Motor neuron (in vitro differentiated cells): ENCODE measurements at regions not wholly inside any gene's neighbourhood (a gene's known extent, or its start where the extent isn't known, plus 50 kb on each side); places are given as distances from the start of the nearest gene placed in this dataset.

Experiments used
- ATAC-seq, 8 experiments: fragments of 200-7000 bp; cut with Tn5 transposase; replicated peaks in 6 of 8; 2 replicates each; pipeline ENCODE4 v1.8.0; 2021; ENCODE audit warnings: mild to moderate bottlenecking in 8 of 8, moderate library complexity in 8 of 8
- H3K27ac ChIP-seq, 2 donors: fragments of 250-450 bp; sonication (Bioruptor Pico); 2 replicates each; pipeline ENCODE4 v1.9.0; 2021; ENCODE audit warnings: antibody characterized with exemption in 2 of 2, mild to moderate bottlenecking in 2 of 2, moderate library complexity in 1 of 2
- H3K4me1 ChIP-seq, 2 donors: fragments of 250-450 bp; sonication (Bioruptor Pico); replicated peaks in 1 of 2; 2 replicates each; pipeline ENCODE4 v1.6.1; 2021; ENCODE audit warnings: antibody characterized with exemption in 2 of 2, mild to moderate bottlenecking in 2 of 2, moderate library complexity in 1 of 2
- H3K4me3 ChIP-seq, 5 donors: fragments of 250-450 bp; sonication (Bioruptor Pico); 2 replicates each; pipeline ENCODE4 v1.9.0; 2021; ENCODE audit warnings: antibody characterized with exemption in 5 of 5, mild to moderate bottlenecking in 5 of 5, moderate library complexity in 4 of 5
- WGBS, 10 experiments: fragments of 450-650 bp; shearing (Covaris generic); methylation state at CpG; one replicate each; pipeline ENCODE4 v1.0.0; 2022; 5-methylcytosine and 5-hydroxymethylcytosine counted together
- in situ Hi-C, 9 experiments: fragments of 400-800 bp; cut with MboI; loops; one replicate each; pipeline ENCODE4 v1.15.0; 2021; ENCODE audit warnings: low sequenced_read_pairs in 9 of 9, low pct_unique_long_range_greater_than_20kb in 2 of 9; ENCODE audit not compliant: unreplicated experiment in 9 of 9

DNA sequence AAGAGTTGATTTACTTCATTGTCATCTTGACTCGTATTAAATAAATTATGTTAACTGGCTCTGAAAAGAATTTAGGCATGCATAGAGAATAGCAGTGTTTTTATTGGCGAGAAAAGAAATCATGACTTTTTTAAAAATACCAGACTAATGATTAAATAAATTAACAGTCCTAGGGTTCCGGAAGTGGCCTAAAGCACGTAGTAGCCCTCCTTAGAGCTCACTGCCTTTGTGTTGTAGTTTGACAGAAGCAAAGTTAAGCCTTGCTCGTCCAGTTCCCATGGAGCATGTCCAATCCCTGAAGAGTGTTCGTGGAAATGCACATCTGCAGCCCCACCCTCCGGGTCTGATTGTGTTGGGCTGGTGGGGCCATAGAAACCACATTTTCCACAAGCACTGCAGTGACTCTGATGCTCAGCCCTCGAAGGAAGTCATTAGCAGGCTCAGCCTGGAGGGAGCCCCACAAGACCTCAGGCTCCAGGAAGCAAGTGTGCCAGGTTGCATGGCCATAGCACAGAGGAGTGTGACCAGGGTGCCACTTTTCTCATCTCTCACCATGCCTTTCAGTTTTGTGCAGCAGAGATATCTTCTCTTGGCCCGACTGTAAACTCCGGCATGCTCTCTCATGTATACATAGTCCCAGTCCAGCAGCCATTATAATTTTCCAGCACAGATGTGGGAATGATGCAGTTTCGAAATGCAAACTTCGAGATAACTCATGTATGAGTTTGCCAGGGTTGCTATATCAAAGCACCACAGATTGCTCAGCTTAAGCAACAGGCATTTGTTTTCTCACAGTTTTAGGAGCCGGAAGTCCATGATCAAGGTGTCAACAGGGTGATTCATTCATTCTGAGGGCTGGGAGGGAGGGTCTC is 188.6 kb upstream of the SH3BP4 start:
- ATAC-seq, result peak in 3 of 8 experiments; percentile 72 to 97 (median 96)
- H3K4me3 ChIP-seq, result no peak overlapping the region
- 0 to 98% (median 64%) methylated on average over 1 to 11 of the region's 13 CpGs; no CpG with 5 or more reads in 1 of the 10 experiments for WGBS, 10 experiments
- H3K27ac ChIP-seq, result no peak overlapping the region
- H3K4me1 ChIP-seq, result peaks cover 2 to 14% of the 10 kb centered on the region in 2 donors
- in situ Hi-C loops, result no loop called here

DNA sequence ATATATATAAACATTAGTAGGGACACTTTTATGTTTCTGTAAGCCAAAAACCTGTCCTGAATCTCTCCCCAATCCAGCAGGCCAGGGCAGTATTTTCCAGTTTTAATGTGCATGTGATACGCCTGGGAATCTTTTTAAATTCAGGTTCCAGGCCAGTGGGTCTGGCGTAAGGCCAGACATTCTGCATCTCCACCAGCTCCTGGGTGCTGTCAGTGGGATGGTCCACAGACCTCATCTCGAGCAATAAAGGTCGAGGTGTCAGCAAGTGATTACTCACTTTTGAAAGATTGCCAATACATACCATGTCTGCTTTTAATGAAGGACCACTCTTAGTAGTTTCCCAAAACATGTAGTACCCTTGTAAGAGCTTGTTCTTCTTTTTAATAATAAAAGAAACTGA is 189.9 kb upstream of the SH3BP4 start:
- no peak overlapping the region for H3K27ac ChIP-seq
- WGBS, 10 experiments, result 0 to 93% (median 21%) methylated on average over 2 to 4 of the region's 4 CpGs; no CpG with 5 or more reads in 3 of the 10 experiments
- H3K4me1 ChIP-seq, result peaks cover 2 to 14% of the 10 kb centered on the region in 2 donors
- in situ Hi-C loops, result no loop called here
- peak in 2 of 8 experiments; percentile 35 to 40 for ATAC-seq
- no peak overlapping the region for H3K4me3 ChIP-seq

GRCh38 chr2:234754126-234754525 is 197.7 kb upstream of the SH3BP4 start:
- in situ Hi-C loops, result no loop called here
- 53 to 100% (median 90%) methylated on average over 1 to 6 of the region's 8 CpGs; no CpG with 5 or more reads in 1 of the 10 experiments for WGBS, 10 experiments
- Histone ChIP-seq H3K4me3 (no peak overlapping the region), H3K27ac (no peak overlapping the region), H3K4me1 (peaks cover 2 to 7% of the 10 kb centered on the region in 2 donors)
- ATAC-seq, result no peak

- 17 to 100% (median 69%) methylated on average over 1 to 4 of the region's 4 CpGs; no CpG with 5 or more reads in 1 of the 10 experiments for WGBS, 10 experiments
- in situ Hi-C loops, result no loop called here
- no peak for ATAC-seq
- peaks cover 2 to 7% of the 10 kb centered on the region in 2 donors for H3K4me1 ChIP-seq
- H3K27ac ChIP-seq, result no peak overlapping the region
- no peak overlapping the region for H3K4me3 ChIP-seq
These were observed 198.1 kb upstream of the SH3BP4 start for GRCh38 chr2:234753701-234754100.

DNA sequence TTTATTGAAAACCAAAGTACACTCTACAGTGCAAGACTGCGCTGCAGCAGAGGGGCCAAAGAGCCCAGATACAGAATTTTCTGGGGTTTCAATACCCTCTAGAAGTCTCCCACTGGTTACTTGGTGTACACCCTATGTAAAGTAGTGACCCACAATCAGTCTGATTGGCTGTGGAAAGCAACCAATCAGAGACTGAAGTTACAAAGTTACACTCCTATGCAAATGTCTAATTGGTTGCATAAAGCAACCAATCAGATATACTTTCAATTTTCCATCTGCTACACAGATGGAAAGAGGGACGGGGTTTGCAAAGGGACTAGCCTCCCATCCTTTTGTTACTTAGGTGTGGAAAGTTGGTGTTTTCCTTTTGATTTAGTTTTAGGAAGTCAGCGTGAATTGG is 198.9 kb upstream of the SH3BP4 start:
- Histone ChIP-seq H3K4me1 (peaks cover 2 to 5% of the 10 kb centered on the region in 2 donors), H3K27ac (no peak overlapping the region), H3K4me3 (no peak overlapping the region)
- ATAC-seq, result peak in 3 of 8 experiments; percentile 44 to 50 (median 45)
- in situ Hi-C loops, result no loop called here
- 69 to 100% (median 87%) methylated on average over 1 to 3 of the region's 3 CpGs for WGBS, 10 experiments

DNA sequence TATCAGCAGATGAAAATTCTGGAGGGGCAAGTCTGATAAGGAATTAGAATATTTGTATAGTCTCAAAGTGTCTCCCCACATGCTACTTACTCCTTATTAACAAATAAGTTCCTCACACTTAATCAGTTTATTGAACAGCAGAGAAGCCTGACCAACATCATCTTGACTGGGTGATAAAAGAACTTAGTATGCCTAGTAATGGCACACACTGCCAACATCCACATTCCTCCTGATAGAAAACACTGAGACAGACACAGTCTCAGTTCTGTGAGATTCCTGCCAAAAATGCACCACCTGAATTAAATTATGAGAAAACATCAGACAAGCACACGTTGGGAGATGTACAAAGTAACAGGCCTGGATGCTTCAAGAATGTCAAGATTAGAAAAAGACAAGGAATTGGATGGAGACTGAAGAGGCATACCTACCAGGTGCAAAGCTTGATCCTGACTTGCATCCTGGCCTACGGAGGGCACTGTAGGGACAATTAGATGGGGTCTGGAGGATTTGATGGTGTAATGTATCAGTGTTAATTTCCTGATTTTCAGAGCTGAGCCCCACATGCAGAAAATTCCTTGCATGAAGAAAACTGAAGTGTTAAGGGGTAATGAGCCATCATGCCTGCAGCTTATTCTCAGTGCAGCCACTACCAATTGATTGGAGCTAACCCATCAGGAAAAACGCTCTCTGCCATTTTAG is 200.4 kb upstream of the SH3BP4 start:
- no peak overlapping the region for H3K4me3 ChIP-seq
- peaks cover 2 to 5% of the 10 kb centered on the region in 2 donors for H3K4me1 ChIP-seq
- in situ Hi-C loops, result no loop called here
- WGBS, 10 experiments, result 8 to 100% (median 64%) methylated on average over 1 to 3 of the region's 3 CpGs
- ATAC-seq, result peak in 5 of 8 experiments; percentile 27 to 52 (median 47)
- H3K27ac ChIP-seq, result no peak overlapping the region

- ATAC-seq, result no peak
- Histone ChIP-seq H3K27ac (no peak overlapping the region), H3K4me3 (no peak overlapping the region), H3K4me1 (peaks cover 2 to 5% of the 10 kb centered on the region in 2 donors)
- 80 to 100% (median 86%) methylated on average over 2 to 3 of the region's 3 CpGs; no CpG with 5 or more reads in 7 of the 10 experiments for WGBS, 10 experiments
- in situ Hi-C loops, result no loop called here
These were observed 203.8 kb upstream of the SH3BP4 start for GRCh38 chr2:234747833-234748559.

- Histone ChIP-seq H3K27ac (no peak overlapping the region), H3K4me3 (no peak overlapping the region), H3K4me1 (peaks cover 2 to 5% of the 10 kb centered on the region in 2 donors)
- in situ Hi-C loops, result no loop called here
- no peak for ATAC-seq
These were observed 204.8 kb upstream of the SH3BP4 start for GRCh38 chr2:234747032-234747431.

DNA sequence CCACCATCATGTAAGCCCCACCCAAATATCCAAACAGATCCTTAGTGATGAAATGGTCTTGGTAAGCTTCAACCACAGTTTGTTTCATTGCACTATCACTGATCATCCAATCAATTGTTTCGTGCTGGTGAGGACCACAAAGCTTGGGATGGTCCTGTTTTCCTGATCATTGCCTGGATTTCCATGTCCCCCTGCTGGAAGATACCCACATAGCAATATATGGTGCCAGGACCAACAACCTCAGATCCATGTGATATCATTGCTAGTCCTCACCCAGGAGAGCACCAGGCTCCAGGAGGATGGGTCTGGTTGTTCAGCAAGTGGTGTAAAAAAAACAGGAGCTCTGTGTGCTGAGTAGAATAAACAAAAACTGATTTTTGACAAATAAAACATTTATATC is 206.5 kb upstream of the SH3BP4 start:
- H3K4me1 ChIP-seq, result no peaks in the 10 kb centered on the region
- H3K4me3 ChIP-seq, result no peak overlapping the region
- 100% methylated on average over 1 of the region's 1 CpG; no CpG with 5 or more reads in 9 of the 10 experiments for WGBS, 10 experiments
- in situ Hi-C loops, result no loop called here
- ATAC-seq, result no peak
- H3K27ac ChIP-seq, result no peak overlapping the region

GRCh38 chr2:234741976-234742375 is 209.8 kb upstream of the SH3BP4 start:
- Histone ChIP-seq H3K27ac (no peak overlapping the region), H3K4me1 (no peaks in the 10 kb centered on the region), H3K4me3 (no peak overlapping the region)
- no peak for ATAC-seq
- in situ Hi-C loops, result no loop called here

GRCh38 chr2:234739061-234739460 is 212.8 kb upstream of the SH3BP4 start:
- no peaks in the 10 kb centered on the region for H3K4me1 ChIP-seq
- in situ Hi-C loops, result no loop called here
- H3K4me3 ChIP-seq, result no peak overlapping the region
- no peak for ATAC-seq
- no peak overlapping the region for H3K27ac ChIP-seq

DNA sequence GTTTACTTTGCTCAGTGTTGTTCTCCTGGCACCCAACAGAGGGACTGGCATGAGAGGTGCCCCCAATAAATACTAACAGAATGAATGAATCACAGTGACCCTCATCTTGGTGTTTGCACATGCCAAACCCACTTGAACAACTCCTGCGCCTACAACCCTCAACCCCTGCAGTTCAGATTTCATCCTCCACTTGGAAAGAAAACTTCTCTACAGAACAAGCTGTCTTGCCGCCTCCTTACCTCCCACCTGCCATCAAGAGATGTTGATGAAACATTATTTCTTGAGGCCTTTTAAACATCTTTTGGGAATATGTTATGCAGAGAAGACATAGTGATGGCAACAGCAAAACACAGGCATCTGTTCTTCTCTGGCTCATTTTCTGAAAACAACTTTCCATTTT is 216.0 kb upstream of the SH3BP4 start:
- Histone ChIP-seq H3K27ac (no peak overlapping the region), H3K4me1 (no peaks in the 10 kb centered on the region), H3K4me3 (no peak overlapping the region)
- ATAC-seq, result no peak
- in situ Hi-C loops, result no loop called here
- 22 to 100% (median 100%) methylated on average over 1 to 2 of the region's 2 CpGs; no CpG with 5 or more reads in 2 of the 10 experiments for WGBS, 10 experiments
